GM23248 (cell line): ENCODE measurements at regions not wholly inside any gene's neighbourhood (a gene's known extent, or its start where the extent isn't known, plus 50 kb on each side); places are given as distances from the start of the nearest gene placed in this dataset.

Source experiments
- EZH2 ChIP-seq: fragments of 200-600 bp; sonication (generic); IDR thresholded peaks from 2 replicates; pipeline ENCODE4 v1.6.1; 2018; ENCODE audit warnings: antibody characterized with exemption, mild to moderate bottlenecking; ENCODE audit not compliant: insufficient read depth, poor library complexity, severe bottlenecking
- EZH2phosphoT487 ChIP-seq: fragments of 200-600 bp; sonication (generic); IDR thresholded peaks from 2 replicates; pipeline ENCODE4 v1.6.1; 2018; ENCODE audit warnings: antibody characterized with exemption, moderate library complexity, mild to moderate bottlenecking, low read depth; ENCODE audit not compliant: insufficient read depth

DNA sequence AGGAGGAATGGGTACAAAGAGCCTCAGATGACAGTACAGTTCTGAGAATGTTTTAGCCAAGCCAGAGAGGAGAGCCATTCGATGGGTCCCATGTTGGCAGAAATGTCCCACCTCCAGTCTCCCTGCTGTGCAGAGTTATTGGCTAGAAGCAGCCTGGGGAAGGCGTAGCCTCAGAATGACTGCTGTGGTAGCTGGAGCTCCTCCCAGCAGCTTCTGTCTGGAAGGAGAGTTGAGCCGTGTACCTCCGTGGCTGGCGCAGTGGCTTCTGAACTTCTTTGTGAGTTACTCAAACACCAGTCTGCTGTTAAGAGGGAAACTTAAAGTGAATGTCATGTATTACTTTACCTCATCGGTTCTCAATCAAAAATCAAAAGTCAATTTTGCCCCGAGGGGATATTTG lies 193.3 kb upstream of the SNX2 start:
- TF ChIP-seq EZH2 (no peak), EZH2phosphoT487 (no peak)
